ENCODE measurements at regions not wholly inside any gene's neighbourhood (a gene's known extent, or its start where the extent isn't known, plus 50 kb on each side); places are given as distances from the start of the nearest gene placed in this dataset.

- no peak for TF ChIP-seq CTCF (IDR thresholded peaks at IDR 0.05; ENCODE audit: insufficient read depth, low read depth, low read length, missing control alignments)
- H3K4me3 ChIP-seq (ENCODE audit: low read length): no peak overlapping the region
- DNase-seq (ENCODE audit: low read depth): peak; percentile 16
Measured at GRCh38 chr16:51550800-51551347, 399.8 kb upstream of the SALL1 start.

- H3K4me3 ChIP-seq (ENCODE audit: low read length): no peak overlapping the region
- no peak for DNase-seq (ENCODE audit: low read depth)
- no peak for TF ChIP-seq CTCF (IDR thresholded peaks at IDR 0.05; ENCODE audit: insufficient read depth, low read depth, low read length, missing control alignments)
Measured at GRCh38 chr16:51549836-51550235, 398.8 kb upstream of the SALL1 start.

GRCh38 chr16:51545951-51546350 lies 394.9 kb upstream of the SALL1 start:
- TF ChIP-seq CTCF (IDR thresholded peaks at IDR 0.05; ENCODE audit: insufficient read depth, low read depth, low read length, missing control alignments): no peak
- DNase-seq (ENCODE audit: low read depth): no peak
- no peak overlapping the region for H3K4me3 ChIP-seq (ENCODE audit: low read length)

GRCh38 chr16:51544851-51545467 lies 393.9 kb upstream of the SALL1 start:
- no peak for TF ChIP-seq CTCF (IDR thresholded peaks at IDR 0.05; ENCODE audit: insufficient read depth, low read depth, low read length, missing control alignments)
- H3K4me3 ChIP-seq (ENCODE audit: low read length): no peak overlapping the region
- DNase-seq (ENCODE audit: low read depth): no peak

- DNase-seq (ENCODE audit: low read depth): no peak
- no peak overlapping the region for H3K4me3 ChIP-seq (ENCODE audit: low read length)
- no peak for TF ChIP-seq CTCF (IDR thresholded peaks at IDR 0.05; ENCODE audit: insufficient read depth, low read depth, low read length, missing control alignments)
Measured at GRCh38 chr16:51543971-51544370, 392.9 kb upstream of the SALL1 start.

GRCh38 chr16:51542981-51543815 lies 392.1 kb upstream of the SALL1 start:
- TF ChIP-seq CTCF (IDR thresholded peaks at IDR 0.05; ENCODE audit: insufficient read depth, low read depth, low read length, missing control alignments): no peak
- no peak for DNase-seq (ENCODE audit: low read depth)
- no peak overlapping the region for H3K4me3 ChIP-seq (ENCODE audit: low read length)

Measured in epithelial cell of esophagus (primary cell).